ENCODE measurements at regions not wholly inside any gene's neighbourhood (a gene's known extent, or its start where the extent isn't known, plus 50 kb on each side); places are given as distances from the start of the nearest gene placed in this dataset.

GRCh38 chr4:174137698-174138097, 145.8 kb downstream of the FBXO8 start:
- no peak for TF ChIP-seq PHB (CRISPR knock-in tag; IDR thresholded peaks at IDR 0.05)
- no peak for TF ChIP-seq ZNF274 (IDR thresholded peaks at IDR 0.05; ENCODE audit: borderline replicate concordance, low read depth, low read length)
- no peak for TF ChIP-seq ZNF41 (CRISPR knock-in tag; conservative IDR thresholded peaks at IDR 0.05)
- no peak for TF ChIP-seq BMI1 (IDR thresholded peaks at IDR 0.05; ENCODE audit: low read length)
- TF ChIP-seq NCOR1 (IDR thresholded peaks at IDR 0.05) = no peak
- no peak for TF ChIP-seq CBX8 (IDR thresholded peaks at IDR 0.05; ENCODE audit: borderline replicate concordance, extremely low read depth, low read depth, low read length, poor library complexity, severe bottlenecking)
- TF ChIP-seq ZNF280B (CRISPR knock-in tag; IDR thresholded peaks at IDR 0.05) = no peak
- TF ChIP-seq CTCF (IDR thresholded peaks at IDR 0.05 in 2 of 3, conservative IDR thresholded peaks at IDR 0.05 in 1 of 3; ENCODE audit: insufficient read depth in 2 of 3, low read depth in 1 of 3, low read length in 3 of 3) = no peak

Measured in K562 (cell line).